Kidney (tissue), 13 donors: ENCODE measurements at regions not wholly inside any gene's neighbourhood (a gene's known extent, or its start where the extent isn't known, plus 50 kb on each side); places are given as distances from the start of the nearest gene placed in this dataset.
"Not testable (repeated sequence)": the region's sequence is repeated elsewhere in the genome, so short reads cannot be mapped to it uniquely, and the experiment has no call there.

Experiments
- DNase-seq, 5 donors: peaks; one replicate each; pipeline ENCODE4 v3.0.0-alpha.2; 2013 to 2020
- FAIRE-seq: peaks from 2 replicates; lab custom pipeline; 2012; peaks lifted over from hg19 to GRCh38; lab: Jason Lieb, UNC
- H3K27ac ChIP-seq, 2 donors: one replicate each; pipeline ENCODE4 v1.7.0; 2013; ENCODE audit warnings: low read depth in 2 of 2, low read length in 2 of 2, inconsistent platforms in 1 of 2
- H3K27me3 ChIP-seq: one replicate; pipeline ENCODE4 v1.7.1; 2013; ENCODE audit warnings: low read length, inconsistent platforms; ENCODE audit not compliant: control insufficient read depth, insufficient read depth
- H3K36me3 ChIP-seq, 3 donors: one replicate each; pipeline versions ENCODE4 v1.7.0 to v1.7.1; 2013; ENCODE audit warnings: low read length in 3 of 3, control low read depth in 1 of 3, inconsistent platforms in 1 of 3; ENCODE audit not compliant: insufficient read depth in 3 of 3, control insufficient read depth in 2 of 3
- H3K4me1 ChIP-seq, 3 donors: one replicate each; pipeline versions ENCODE4 v1.7.0 to v1.7.1; 2013; ENCODE audit warnings: low read length in 3 of 3, inconsistent platforms in 1 of 3, low read depth in 1 of 3; ENCODE audit not compliant: control insufficient read depth in 2 of 3, insufficient read depth in 2 of 3
- H3K4me3 ChIP-seq, 3 donors: one replicate each; pipeline versions ENCODE4 v1.7.0 to v1.8.1; 2013; ENCODE audit warnings: low read length in 3 of 3, control low read depth in 1 of 3, inconsistent platforms in 1 of 3
- H3K9ac ChIP-seq, 3 donors: one replicate each; pipeline versions ENCODE4 v1.7.0 to v1.7.1; 2013; ENCODE audit warnings: low read length in 3 of 3, control low read depth in 1 of 3, inconsistent platforms in 1 of 3
- H3K9me3 ChIP-seq, 3 donors: one replicate each; pipeline versions ENCODE4 v1.7.0 to v1.7.1; 2013; ENCODE audit warnings: low read length in 3 of 3, control low read depth in 1 of 3, inconsistent platforms in 1 of 3; ENCODE audit not compliant: control insufficient read depth in 2 of 3, insufficient read depth in 1 of 3
- intact Hi-C: fragments of 100-400 bp; cut with DNase I; formaldehyde crosslinking; loops from one replicate; pipeline ENCODE4 v1.11.1; 2022
- TF ChIP-seq, protein P1 (sequence below): IDR thresholded peaks from 3 replicates; pipeline ENCODE4 v1.5.1; 2012; ENCODE audit warnings: mild to moderate bottlenecking, moderate library complexity, borderline replicate concordance; ENCODE audit not compliant: insufficient read depth; ENCODE audit errors: extremely low read depth
- donor health status: control.
- donor health status: control.
- donor health status: control.
- donor health status: control.
- donor health status: control.
- donor health status: DM: yes; HTN: yes; CAD: no.
- donor health status: Normal renal cell carcinoma (clear cell type).

DNA sequence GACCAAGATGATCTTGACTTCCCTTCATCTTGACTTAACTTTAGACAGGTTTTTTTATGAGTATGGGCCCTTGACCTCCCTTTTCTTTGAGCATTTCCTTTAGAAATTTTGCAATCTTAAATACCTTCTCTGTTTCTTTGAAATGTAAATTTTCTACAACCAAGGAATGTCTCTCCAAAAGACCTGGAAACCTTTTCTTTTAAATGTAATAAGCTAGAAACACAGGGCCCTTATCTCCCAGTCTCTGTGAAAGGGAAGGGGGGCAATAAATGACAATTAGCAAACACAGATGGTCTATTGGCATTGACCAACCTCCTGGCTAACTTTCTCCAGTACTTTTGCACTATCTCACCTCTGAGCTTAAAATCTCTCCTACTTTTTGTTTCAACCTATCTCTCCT is 144.3 kb upstream of the GK2 start:
- H3K9me3 ChIP-seq, result no peaks in the 10 kb centered on the region
- no peak overlapping the region for H3K4me3 ChIP-seq
- DNase-seq (no peak), FAIRE-seq (no peak)
- H3K36me3 ChIP-seq, result no peaks in the 10 kb centered on the region
- no peaks in the 10 kb centered on the region for H3K4me1 ChIP-seq
- TF ChIP-seq, protein P1, sequence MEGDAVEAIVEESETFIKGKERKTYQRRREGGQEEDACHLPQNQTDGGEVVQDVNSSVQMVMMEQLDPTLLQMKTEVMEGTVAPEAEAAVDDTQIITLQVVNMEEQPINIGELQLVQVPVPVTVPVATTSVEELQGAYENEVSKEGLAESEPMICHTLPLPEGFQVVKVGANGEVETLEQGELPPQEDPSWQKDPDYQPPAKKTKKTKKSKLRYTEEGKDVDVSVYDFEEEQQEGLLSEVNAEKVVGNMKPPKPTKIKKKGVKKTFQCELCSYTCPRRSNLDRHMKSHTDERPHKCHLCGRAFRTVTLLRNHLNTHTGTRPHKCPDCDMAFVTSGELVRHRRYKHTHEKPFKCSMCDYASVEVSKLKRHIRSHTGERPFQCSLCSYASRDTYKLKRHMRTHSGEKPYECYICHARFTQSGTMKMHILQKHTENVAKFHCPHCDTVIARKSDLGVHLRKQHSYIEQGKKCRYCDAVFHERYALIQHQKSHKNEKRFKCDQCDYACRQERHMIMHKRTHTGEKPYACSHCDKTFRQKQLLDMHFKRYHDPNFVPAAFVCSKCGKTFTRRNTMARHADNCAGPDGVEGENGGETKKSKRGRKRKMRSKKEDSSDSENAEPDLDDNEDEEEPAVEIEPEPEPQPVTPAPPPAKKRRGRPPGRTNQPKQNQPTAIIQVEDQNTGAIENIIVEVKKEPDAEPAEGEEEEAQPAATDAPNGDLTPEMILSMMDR, result no peak
- H3K27me3 ChIP-seq, result no peaks in the 10 kb centered on the region
- no peak overlapping the region for H3K27ac ChIP-seq
- no peak overlapping the region for H3K9ac ChIP-seq
- intact Hi-C loops, result no loop called here

DNA sequence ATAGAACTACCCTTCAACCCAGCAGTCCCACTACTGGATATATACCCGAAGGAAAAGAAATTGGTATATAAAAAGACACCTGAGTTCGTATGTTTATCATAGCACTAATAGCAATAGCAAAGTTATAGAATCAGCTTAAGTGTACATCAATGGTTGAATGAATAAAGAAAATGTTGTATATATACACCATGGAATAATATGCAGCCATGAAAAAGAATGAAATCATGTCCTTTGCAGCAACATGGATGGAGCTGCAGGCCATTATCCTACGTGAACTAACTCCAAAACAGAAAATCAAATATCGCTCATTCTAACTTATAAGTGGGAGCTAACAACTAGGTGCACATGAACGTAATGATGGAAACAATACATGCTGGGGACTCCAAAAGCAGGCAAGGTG is 143.5 kb upstream of the GK2 start:
- no peak for FAIRE-seq
- Histone ChIP-seq H3K36me3 (no peaks in the 10 kb centered on the region), H3K27ac (no peak overlapping the region), H3K4me1 (no peaks in the 10 kb centered on the region), H3K4me3 (no peak overlapping the region), H3K27me3 (no peaks in the 10 kb centered on the region), H3K9me3 (no peaks in the 10 kb centered on the region), H3K9ac (no peak overlapping the region)
- intact Hi-C loops, result no loop called here
- DNase-seq, result no peak
- TF ChIP-seq, protein P1, result no peak

DNA sequence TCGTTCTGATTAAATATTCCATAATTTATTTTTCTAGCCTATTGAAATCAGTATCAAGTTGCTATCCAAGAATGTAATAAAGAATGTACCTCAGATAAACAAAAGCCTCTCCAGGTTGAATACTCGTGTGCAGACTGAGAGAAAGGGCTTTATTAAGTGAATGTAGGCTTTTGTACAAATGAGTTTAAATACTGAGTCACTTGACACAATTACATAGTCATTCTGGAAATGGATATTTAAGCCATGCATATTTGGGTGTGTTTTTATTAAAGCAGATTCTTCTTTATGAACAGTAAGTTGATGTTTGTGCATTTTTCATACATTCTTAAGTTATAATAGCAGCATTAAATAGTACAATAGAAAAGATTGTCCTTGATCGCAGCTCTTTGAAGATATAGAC is 139.8 kb upstream of the GK2 start:
- no peak overlapping the region for H3K9ac ChIP-seq
- FAIRE-seq (no peak), DNase-seq (no peak)
- H3K27me3 ChIP-seq, result no peaks in the 10 kb centered on the region
- H3K27ac ChIP-seq, result no peak overlapping the region
- TF ChIP-seq, protein P1, result no peak
- no peaks in the 10 kb centered on the region for H3K9me3 ChIP-seq
- intact Hi-C loops, result no loop called here
- no peaks in the 10 kb centered on the region for H3K4me1 ChIP-seq
- H3K36me3 ChIP-seq, result no peaks in the 10 kb centered on the region
- no peak overlapping the region for H3K4me3 ChIP-seq

DNA sequence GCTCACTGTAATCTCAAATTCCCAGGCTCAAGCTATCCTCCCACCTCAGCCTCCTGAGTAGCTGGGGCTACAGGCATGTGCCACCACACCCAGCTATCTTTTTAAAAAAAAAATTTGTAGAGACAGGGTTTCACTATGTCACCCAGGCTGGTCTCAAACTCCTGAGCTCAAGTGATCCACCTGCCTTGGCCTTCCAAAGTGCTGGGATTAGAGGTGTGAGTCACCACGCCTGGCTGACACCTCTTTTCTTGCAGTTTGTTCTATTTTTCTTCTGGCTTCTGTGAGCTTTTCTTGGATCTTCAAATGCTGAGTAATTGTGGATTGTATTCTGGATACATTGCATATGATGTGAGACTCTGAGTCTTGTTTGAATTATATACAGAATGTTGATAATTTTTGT is 137.3 kb upstream of the GK2 start:
- H3K4me3 ChIP-seq, H3K36me3 ChIP-seq, DNase-seq, H3K27ac ChIP-seq, FAIRE-seq, H3K9me3 ChIP-seq, H3K27me3 ChIP-seq, H3K9ac ChIP-seq, H3K4me1 ChIP-seq, intact Hi-C loops: not testable (repeated sequence)
